GM21528 (cell line): ENCODE measurements at regions not wholly inside any gene's neighbourhood (a gene's known extent, or its start where the extent isn't known, plus 50 kb on each side); places are given as distances from the start of the nearest gene placed in this dataset.

Experiments
- ATAC-seq: cut with Tn5 transposase; IDR thresholded peaks from one replicate; pipeline ENCODE4 v1.9.1; 2021; ENCODE audit warnings: mild to moderate bottlenecking, moderate library complexity; ENCODE audit not compliant: unreplicated experiment, low FRiP score

DNA sequence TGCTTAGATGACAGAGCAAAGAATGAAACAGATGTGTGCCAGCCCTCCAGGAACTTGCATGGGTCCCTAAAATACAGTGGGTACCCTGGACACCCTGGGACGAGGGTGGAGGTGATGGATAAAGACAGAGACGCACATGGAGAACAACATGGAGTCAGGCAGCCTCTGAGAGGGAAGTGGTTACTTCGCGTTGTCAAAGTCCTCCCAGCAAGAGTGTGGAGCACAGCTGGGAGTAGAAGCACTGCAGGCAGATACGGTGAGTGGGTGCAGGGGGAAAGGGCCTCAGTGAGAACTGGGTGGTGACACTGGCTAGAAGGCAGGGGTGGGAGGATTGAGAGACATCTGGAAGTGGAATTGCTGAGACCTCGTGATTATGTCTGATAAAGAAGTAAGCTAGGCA is 70.8 kb upstream of the PRR20G start:
- no peak for ATAC-seq

GRCh38 chr3:127356381-127356780 is 68.5 kb upstream of the PRR20G start:
- no peak for ATAC-seq

DNA sequence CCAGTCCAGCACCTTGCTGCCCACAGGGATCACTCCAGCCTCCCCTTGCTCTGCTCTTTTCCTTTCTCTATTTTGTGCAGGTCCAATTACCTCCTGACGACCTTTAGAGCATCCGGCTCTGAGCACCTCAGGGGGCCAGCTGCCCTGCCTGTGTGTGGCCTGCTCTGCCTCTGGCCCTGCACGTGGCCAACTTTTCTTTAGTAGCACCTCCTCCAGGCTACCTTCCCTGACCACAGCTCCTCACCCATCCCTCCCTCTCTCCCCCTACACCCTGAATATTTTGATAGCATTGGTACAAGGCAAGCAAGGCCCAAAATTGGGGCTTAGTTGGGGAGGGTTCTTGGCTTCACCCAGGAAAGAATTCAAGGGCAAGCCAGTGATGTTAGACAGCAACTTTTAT is 66.9 kb upstream of the PRR20G start:
- no peak for ATAC-seq

GRCh38 chr3:127352612-127353011 is 64.8 kb upstream of the PRR20G start:
- ATAC-seq = no peak

DNA sequence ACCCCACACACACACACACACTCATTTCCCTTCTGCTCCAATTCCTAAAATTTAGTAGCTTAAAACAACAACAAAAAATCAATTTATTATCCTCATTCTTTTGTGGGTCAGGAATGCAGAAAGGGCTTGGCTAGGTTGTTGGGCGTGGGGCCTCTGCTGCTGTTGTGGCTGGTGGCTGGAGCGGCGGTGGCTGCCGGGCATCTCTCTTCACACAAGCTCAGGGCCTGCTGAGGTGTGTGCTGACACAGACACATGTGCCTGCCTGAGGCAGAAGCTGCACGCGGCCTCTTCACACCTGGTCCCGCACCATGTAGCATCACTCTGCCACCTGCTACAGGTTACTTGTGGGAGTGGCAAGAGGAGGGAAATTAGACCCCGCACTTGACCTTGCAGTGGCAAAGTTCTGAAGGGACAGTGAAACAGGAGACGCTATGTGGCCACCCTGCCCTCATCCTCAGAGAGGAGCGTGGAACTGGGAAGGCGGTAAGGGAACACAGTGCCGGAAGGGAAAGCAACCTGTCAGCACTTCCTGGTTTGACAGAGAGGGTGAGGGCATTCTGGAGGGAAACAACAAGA is 64.0 kb upstream of the PRR20G start:
- ATAC-seq = no peak

- no peak for ATAC-seq
Observed at GRCh38 chr3:127351321-127351720, 63.5 kb upstream of the PRR20G start.

DNA sequence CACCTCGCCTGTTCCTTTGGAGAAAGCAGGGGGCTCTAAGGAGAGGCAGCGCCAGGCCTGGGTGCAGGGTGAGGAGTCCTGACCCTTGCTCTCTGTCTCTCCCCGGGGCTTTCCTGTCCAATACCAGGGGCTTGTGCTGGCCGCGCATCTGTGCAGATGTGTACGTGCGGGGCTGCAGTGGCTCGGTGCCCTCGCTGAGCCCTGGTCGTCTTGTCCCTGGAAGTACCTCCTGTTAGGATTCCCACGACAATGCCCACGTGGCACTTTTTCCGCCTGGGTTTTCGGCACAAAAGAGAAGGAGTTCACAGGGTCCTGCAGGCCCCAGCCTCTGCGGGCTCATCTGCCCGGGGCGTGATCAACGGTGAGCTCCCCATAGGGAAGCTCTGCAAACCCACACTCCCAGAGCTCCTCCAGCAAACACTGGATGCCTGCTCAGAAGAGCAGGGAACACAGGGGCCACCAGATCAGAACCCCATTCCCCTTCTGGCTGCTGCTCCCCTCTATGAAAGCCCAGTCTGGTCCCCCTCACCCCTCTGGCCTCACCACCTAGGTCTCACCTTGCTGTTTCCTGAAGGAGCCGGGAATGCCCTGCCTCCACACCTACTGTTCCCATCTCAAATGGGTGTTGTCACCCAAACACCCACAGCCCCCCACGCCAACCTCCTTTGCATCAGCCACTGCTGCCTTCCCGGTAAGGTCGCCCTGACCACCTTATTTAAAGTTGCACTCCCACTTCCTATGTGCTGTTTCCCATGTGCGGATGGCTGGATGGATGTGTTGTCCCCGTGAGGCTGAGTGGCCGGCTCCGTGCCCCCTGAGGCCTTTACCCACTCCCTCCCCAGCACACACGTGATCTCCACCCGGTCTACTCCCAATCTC is 62.6 kb upstream of the PRR20G start:
- no peak for ATAC-seq

GRCh38 chr3:127349501-127350171 is 61.8 kb upstream of the PRR20G start:
- ATAC-seq = no peak

DNA sequence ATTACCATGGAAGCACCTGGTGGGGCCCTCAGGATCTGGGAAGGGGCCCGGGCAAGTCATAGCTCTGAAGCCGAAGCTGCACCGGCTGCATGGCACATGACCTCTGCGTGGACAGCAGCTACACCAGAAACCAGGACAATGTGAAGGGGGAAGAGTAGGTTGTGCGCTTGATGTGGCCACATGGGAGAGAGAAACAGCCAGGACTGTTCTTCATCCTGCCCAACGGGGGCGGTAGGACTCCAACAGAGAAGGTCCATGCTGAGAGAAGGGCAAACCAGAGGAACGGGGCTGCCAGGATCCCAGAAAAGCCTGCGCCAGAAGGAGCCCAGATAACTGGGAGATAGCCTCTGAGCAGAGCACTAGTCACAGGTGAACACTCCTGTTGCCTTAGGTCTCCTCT is 54.9 kb upstream of the PRR20G start:
- ATAC-seq = no peak

DNA sequence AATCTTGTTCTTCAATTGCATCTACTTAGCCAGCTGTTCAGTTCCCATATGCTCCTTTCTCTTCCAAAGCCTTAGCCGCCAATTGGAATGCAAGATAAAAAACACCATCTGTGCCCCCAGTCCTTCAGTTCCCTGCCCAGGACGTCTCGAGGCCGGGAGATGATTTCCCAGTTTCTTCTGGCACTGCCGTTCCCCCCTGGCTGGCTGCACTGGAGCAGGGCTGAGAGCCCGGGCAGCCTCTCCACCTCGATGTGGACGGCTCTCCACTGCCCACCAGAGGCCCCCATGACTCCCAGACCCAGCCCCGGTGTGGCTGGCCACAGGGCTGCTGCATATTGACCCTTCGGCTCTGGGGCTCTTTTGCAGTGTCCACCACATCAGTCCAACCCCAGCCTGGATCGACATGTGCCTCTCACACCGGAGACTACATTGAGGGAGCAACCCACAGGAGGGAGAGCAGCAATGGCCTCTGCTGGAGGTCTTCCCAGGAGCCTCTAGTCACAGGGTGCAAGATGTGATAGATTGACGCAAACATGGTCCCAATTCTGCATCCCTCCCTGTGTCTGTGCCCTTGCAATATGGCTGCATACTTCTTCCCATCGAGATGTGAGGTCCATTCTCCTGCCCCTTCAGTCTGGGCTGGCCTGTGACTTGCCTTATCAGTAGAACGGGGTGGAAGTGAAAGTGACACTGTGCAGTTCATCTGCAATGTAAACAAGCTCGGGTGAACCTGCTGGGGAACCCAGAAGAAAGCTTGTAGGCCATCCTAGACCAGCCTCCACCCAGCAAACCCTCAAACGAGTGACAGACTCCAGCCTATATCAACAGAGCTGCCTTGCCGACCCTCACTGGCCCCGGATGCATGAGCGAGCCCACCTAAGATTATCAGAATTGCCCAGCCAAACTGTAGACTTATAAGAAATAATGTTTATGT is 52.3 kb upstream of the PRR20G start:
- ATAC-seq = no peak

DNA sequence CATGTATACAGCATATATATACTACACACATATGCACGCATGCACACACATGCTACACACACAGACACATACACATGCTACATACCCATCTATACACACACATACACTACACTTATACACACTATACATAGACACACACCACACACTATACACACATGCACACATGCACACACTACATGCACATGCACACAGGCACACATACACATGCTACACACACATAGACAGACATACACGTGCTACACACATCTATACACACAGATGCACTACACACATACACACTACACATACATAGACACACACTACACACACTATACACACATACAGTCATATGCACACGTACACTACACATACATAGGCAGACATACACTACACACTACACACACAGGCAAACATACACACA is 51.2 kb upstream of the PRR20G start:
- no peak for ATAC-seq

GRCh38 chr3:127337911-127338531 is 50.2 kb upstream of the PRR20G start:
- ATAC-seq = no peak
